ENCODE measurements at regions not wholly inside any gene's neighbourhood (a gene's known extent, or its start where the extent isn't known, plus 50 kb on each side); places are given as distances from the start of the nearest gene placed in this dataset.

GRCh38 chr6:87922947-87923330, 124.7 kb upstream of the SPACA1 start:
- TF ChIP-seq ZFP3 (CRISPR knock-in tag; IDR thresholded peaks at IDR 0.05) (no peak), ARNTL (CRISPR knock-in tag; IDR thresholded peaks at IDR 0.05; ENCODE audit: borderline replicate concordance, low read depth) (no peak), ISL1 (CRISPR knock-in tag; IDR thresholded peaks at IDR 0.05) (no peak), TCF4 (CRISPR knock-in tag; IDR thresholded peaks at IDR 0.05; ENCODE audit: borderline replicate concordance) (no peak), PATZ1 (CRISPR knock-in tag; IDR thresholded peaks at IDR 0.05; ENCODE audit: borderline replicate concordance) (no peak), TOX (CRISPR knock-in tag; IDR thresholded peaks at IDR 0.05; ENCODE audit: borderline replicate concordance) (no peak), ESRRG (CRISPR knock-in tag; IDR thresholded peaks at IDR 0.05) (no peak), BACH2 (CRISPR knock-in tag; IDR thresholded peaks at IDR 0.05; ENCODE audit: borderline replicate concordance) (no peak), CREB5 (CRISPR knock-in tag; IDR thresholded peaks at IDR 0.05; ENCODE audit: low read depth) (no peak), CSDC2 (CRISPR knock-in tag; IDR thresholded peaks at IDR 0.05) (no peak), ZNF565 (CRISPR knock-in tag; conservative IDR thresholded peaks at IDR 0.05; ENCODE audit: low read depth) (no peak), SNAI2 (CRISPR knock-in tag; IDR thresholded peaks at IDR 0.05) (no peak), OSR1 (CRISPR knock-in tag; IDR thresholded peaks at IDR 0.05) (no peak), ZC3H10 (CRISPR knock-in tag; IDR thresholded peaks at IDR 0.05) (no peak)
